GM12878 (cell line): ENCODE measurements at regions not wholly inside any gene's neighbourhood (a gene's known extent, or its start where the extent isn't known, plus 50 kb on each side); places are given as distances from the start of the nearest gene placed in this dataset.

Experiments used
- ATAC-seq: fragments of 200-7000 bp; cut with Tn5 transposase; 3 replicates; pipeline ENCODE4 v1.9.1; 2020; ENCODE audit warnings: mild to moderate bottlenecking, moderate library complexity
- BruUV-seq: library from RNA; stranded (reverse); fragments of 400-500 nt; replicated peaks from 2 replicates; lab custom pipeline; 2021; lab: Mats Ljungman, UMichigan
- CTCF ChIA-PET: fragments of 300-600 bp; sonication (Branson Sonifier 250); formaldehyde crosslinking; extraction: SDS; loops from one replicate; lab custom pipeline; 2021; ENCODE audit warnings: inconsistent platforms; lab: Yijun Ruan, JAX
- POLR2A ChIA-PET: fragments of 350-600 bp; formaldehyde crosslinking; extraction: SDS; loops from one replicate; lab custom pipeline; 2021; ENCODE audit warnings: inconsistent platforms; lab: Charles Lee
- RAD21 ChIA-PET: fragments of 300-600 bp; sonication (Branson Sonifier 250); formaldehyde crosslinking; loops from one replicate; lab custom pipeline; 2023; ENCODE audit warnings: antibody characterized with exemption; ENCODE audit not compliant: unreplicated experiment; lab: Charles Lee
- SMC1A ChIA-PET: fragments of 300-600 bp; sonication (Branson Sonifier 250); formaldehyde crosslinking; loops from one replicate; lab custom pipeline; 2023; ENCODE audit not compliant: unreplicated experiment, uncharacterized antibody; lab: Charles Lee
- DNase-seq: peaks from one replicate; pipeline ENCODE4 v3.0.0-alpha.2; 2011; ENCODE audit warnings: low read depth, low spot score
- FAIRE-seq: peaks from 3 replicates; lab custom pipeline; 2011; peaks lifted over from hg19 to GRCh38; lab: Jason Lieb, UNC
- H2AFZ ChIP-seq: 2 replicates; pipeline ENCODE4 v1.6.0; 2011; ENCODE audit warnings: low read depth, low read length, control low read depth; ENCODE audit not compliant: control insufficient read depth
- H3K27ac ChIP-seq: 2 replicates; pipeline ENCODE4 v1.5.1; 2011; ENCODE audit warnings: control low read depth; ENCODE audit not compliant: control insufficient read depth, insufficient read depth
- H3K27me3 ChIP-seq, 2 experiments: replicated peaks in 1 of 2; 2 replicates each; pipeline versions ENCODE4 v1.6.0 to v1.6.1; 2011; ENCODE audit warnings: low read length in 1 of 2; ENCODE audit not compliant: control insufficient read depth in 2 of 2, insufficient read depth in 2 of 2
- H3K36me3 ChIP-seq, 2 experiments: 2 replicates each; pipeline ENCODE4 v1.5.1; 2011; ENCODE audit warnings: low read length in 1 of 2; ENCODE audit not compliant: control insufficient read depth in 2 of 2, insufficient read depth in 2 of 2
- H3K4me1 ChIP-seq: 2 replicates; pipeline ENCODE4 v1.6.1; 2011; ENCODE audit warnings: mild to moderate bottlenecking, low read length, moderate library complexity, mixed read lengths; ENCODE audit not compliant: control insufficient read depth, insufficient read depth
- H3K4me2 ChIP-seq: 2 replicates; pipeline ENCODE4 v1.6.0; 2011; ENCODE audit warnings: control low read depth; ENCODE audit not compliant: control insufficient read depth, insufficient read depth
- H3K4me3 ChIP-seq: fragments of 200-600 bp; sonication (generic); 2 replicates; pipeline ENCODE4 v1.5.1; 2016
- H3K79me2 ChIP-seq: 2 replicates; pipeline ENCODE4 v1.6.0; 2011; ENCODE audit warnings: low read length; ENCODE audit not compliant: control insufficient read depth, insufficient read depth
- H3K9ac ChIP-seq: 2 replicates; pipeline ENCODE4 v1.8.0; 2011; ENCODE audit warnings: low read length, control low read depth, mixed read lengths; ENCODE audit not compliant: control insufficient read depth, insufficient read depth
- H3K9me3 ChIP-seq: replicated peaks from 3 replicates; pipeline ENCODE4 v1.5.1; 2011; ENCODE audit warnings: mild to moderate bottlenecking, low read length; ENCODE audit not compliant: control insufficient read depth, insufficient read depth
- H4K20me1 ChIP-seq: 2 replicates; pipeline ENCODE4 v1.6.0; 2011; ENCODE audit not compliant: control insufficient read depth, insufficient read depth
- GATAD2B ChIP-seq: fragments of 450-650 bp; conservative IDR thresholded peaks from 2 replicates; pipeline ENCODE4 v1.6.1; 2017; ENCODE audit warnings: low read depth, mild to moderate bottlenecking, moderate library complexity
- NFIC ChIP-seq: IDR thresholded peaks from 2 replicates; pipeline ENCODE4 v1.6.1; 2012; ENCODE audit warnings: low read depth, mild to moderate bottlenecking, inconsistent platforms, low read length, moderate library complexity
- POLR2A ChIP-seq: IDR thresholded peaks from 2 replicates; pipeline ENCODE4 v1.6.1; 2011; ENCODE audit warnings: low read depth, mild to moderate bottlenecking, low read length
- POLR2AphosphoS5 ChIP-seq: IDR thresholded peaks from 2 replicates; pipeline ENCODE4 v1.6.1; 2011; ENCODE audit warnings: mild to moderate bottlenecking, low read length, inconsistent platforms
- YY1 ChIP-seq: IDR thresholded peaks from 2 replicates; pipeline ENCODE4 v1.6.1; 2011; ENCODE audit warnings: low read depth, mild to moderate bottlenecking, low read length
- WGBS: methylation state at CpG from one replicate; pipeline ENCODE4 v1.1.6; 2016; ENCODE audit warnings: low lambda C conversion rate; ENCODE audit not compliant: insufficient replicate concordance, insufficient coverage; ENCODE audit errors: missing lambda C conversion rate; 5-methylcytosine and 5-hydroxymethylcytosine counted together
- in situ Hi-C: fragments of 300-500 bp; cut with MboI; formaldehyde crosslinking; loops from 9 replicates; pipeline ENCODE4 v1.14.3; 2018; ENCODE audit warnings: mixed read lengths
- intact Hi-C: fragments of 100-400 bp; cut with micrococcal nuclease; formaldehyde crosslinking; loops from one replicate; pipeline ENCODE4 v1.14.2; 2022; ENCODE audit not compliant: unreplicated experiment
- TF ChIP-seq, protein P1 (sequence below): fragments of 450-650 bp; IDR thresholded peaks from 2 replicates; pipeline ENCODE4 v1.6.1; 2017; ENCODE audit warnings: mild to moderate bottlenecking, moderate library complexity
- TF ChIP-seq, protein P2 (sequence below): fragments of 450-650 bp; formaldehyde crosslinking; IDR thresholded peaks from 2 replicates; pipeline ENCODE4 v1.4.0; 2020; ENCODE audit warnings: mild to moderate bottlenecking, moderate library complexity

DNA sequence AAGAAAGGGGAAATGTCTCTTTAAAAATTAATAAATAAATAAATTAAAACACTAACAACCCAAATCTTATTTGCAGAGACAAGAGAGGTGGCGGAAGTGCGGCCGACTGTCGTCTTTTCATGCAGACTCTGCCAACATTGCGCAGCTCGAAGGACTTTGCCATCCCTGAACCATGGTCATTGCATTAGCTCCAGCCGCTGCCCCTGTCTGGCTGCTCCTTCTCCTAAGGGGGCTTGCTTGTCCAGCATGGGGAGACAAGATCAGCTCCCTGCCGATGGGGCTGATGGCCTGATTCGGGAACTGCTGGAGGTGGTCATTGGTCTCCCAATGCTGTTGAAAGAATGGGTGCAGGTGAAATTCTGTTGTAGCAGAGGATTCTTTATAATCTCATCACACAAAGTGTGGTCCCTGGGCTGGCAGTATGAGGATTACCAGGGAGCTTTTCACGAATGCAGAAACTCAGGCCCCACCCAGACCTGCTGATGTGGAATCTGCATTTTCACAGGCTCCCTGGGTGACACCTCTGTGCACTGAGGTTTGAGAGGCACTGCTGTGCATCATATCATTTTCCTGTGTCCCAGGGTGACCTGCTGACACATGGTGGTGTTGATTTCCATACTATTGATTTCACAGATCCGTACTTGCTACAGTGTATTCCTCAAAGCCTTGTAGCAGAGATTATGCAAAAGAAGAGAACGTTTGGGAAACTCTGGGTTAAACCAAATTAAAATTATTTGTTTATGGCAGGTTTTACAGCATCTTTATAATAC lies 172.4 kb upstream of the ZMIZ1 start:
- RAD21 ChIA-PET, result no interaction called here

More for the DNA sequence above, 172.4 kb upstream of the ZMIZ1 start:
- in situ Hi-C loops (no loop called here), intact Hi-C loops (no loop called here)
- Histone ChIP-seq H3K36me3 (no peaks in the 10 kb centered on the region), H3K79me2 (no peaks in the 10 kb centered on the region), H3K27ac (no peak overlapping the region), H3K4me3 (no peak overlapping the region), H3K4me2 (no peak overlapping the region), H3K9ac (no peak overlapping the region), H2AFZ (no peak overlapping the region), H4K20me1 (no peaks in the 10 kb centered on the region), H3K9me3 (no peaks in the 10 kb centered on the region; the same call in 2 of the 3 replicates), H3K4me1 (no peaks in the 10 kb centered on the region), H3K27me3 (peaks cover 0 to 6% of the 10 kb centered on the region in 2 experiments; a peak in 3 of 4 replicates)
- ChIA-PET CTCF (no interaction called here), POLR2A (no interaction called here), SMC1A (no interaction called here)
- TF ChIP-seq GATAD2B (no peak), POLR2A (no peak), YY1 (no peak), NFIC (no peak), POLR2AphosphoS5 (no peak)
- TF ChIP-seq, protein P1, sequence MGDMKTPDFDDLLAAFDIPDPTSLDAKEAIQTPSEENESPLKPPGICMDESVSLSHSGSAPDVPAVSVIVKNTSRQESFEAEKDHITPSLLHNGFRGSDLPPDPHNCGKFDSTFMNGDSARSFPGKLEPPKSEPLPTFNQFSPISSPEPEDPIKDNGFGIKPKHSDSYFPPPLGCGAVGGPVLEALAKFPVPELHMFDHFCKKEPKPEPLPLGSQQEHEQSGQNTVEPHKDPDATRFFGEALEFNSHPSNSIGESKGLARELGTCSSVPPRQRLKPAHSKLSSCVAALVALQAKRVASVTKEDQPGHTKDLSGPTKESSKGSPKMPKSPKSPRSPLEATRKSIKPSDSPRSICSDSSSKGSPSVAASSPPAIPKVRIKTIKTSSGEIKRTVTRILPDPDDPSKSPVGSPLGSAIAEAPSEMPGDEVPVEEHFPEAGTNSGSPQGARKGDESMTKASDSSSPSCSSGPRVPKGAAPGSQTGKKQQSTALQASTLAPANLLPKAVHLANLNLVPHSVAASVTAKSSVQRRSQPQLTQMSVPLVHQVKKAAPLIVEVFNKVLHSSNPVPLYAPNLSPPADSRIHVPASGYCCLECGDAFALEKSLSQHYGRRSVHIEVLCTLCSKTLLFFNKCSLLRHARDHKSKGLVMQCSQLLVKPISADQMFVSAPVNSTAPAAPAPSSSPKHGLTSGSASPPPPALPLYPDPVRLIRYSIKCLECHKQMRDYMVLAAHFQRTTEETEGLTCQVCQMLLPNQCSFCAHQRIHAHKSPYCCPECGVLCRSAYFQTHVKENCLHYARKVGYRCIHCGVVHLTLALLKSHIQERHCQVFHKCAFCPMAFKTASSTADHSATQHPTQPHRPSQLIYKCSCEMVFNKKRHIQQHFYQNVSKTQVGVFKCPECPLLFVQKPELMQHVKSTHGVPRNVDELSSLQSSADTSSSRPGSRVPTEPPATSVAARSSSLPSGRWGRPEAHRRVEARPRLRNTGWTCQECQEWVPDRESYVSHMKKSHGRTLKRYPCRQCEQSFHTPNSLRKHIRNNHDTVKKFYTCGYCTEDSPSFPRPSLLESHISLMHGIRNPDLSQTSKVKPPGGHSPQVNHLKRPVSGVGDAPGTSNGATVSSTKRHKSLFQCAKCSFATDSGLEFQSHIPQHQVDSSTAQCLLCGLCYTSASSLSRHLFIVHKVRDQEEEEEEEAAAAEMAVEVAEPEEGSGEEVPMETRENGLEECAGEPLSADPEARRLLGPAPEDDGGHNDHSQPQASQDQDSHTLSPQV, result no peak
- TF ChIP-seq, protein P2, sequence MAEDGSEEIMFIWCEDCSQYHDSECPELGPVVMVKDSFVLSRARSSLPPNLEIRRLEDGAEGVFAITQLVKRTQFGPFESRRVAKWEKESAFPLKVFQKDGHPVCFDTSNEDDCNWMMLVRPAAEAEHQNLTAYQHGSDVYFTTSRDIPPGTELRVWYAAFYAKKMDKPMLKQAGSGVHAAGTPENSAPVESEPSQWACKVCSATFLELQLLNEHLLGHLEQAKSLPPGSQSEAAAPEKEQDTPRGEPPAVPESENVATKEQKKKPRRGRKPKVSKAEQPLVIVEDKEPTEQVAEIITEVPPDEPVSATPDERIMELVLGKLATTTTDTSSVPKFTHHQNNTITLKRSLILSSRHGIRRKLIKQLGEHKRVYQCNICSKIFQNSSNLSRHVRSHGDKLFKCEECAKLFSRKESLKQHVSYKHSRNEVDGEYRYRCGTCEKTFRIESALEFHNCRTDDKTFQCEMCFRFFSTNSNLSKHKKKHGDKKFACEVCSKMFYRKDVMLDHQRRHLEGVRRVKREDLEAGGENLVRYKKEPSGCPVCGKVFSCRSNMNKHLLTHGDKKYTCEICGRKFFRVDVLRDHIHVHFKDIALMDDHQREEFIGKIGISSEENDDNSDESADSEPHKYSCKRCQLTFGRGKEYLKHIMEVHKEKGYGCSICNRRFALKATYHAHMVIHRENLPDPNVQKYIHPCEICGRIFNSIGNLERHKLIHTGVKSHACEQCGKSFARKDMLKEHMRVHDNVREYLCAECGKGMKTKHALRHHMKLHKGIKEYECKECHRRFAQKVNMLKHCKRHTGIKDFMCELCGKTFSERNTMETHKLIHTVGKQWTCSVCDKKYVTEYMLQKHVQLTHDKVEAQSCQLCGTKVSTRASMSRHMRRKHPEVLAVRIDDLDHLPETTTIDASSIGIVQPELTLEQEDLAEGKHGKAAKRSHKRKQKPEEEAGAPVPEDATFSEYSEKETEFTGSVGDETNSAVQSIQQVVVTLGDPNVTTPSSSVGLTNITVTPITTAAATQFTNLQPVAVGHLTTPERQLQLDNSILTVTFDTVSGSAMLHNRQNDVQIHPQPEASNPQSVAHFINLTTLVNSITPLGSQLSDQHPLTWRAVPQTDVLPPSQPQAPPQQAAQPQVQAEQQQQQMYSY (CRISPR knock-in tag), result no peak
- WGBS, result 54% methylated on average over 12 of the region's 12 CpGs
- FAIRE-seq (no peak), ATAC-seq (no peak), DNase-seq (no peak)
- no TSS peak for BruUV-seq
